HEK293 (cell line): ENCODE measurements at regions not wholly inside any gene's neighbourhood (a gene's known extent, or its start where the extent isn't known, plus 50 kb on each side); places are given as distances from the start of the nearest gene placed in this dataset.

Experiments
- CTCF ChIA-PET: fragments of 350-600 bp; formaldehyde crosslinking; extraction: SDS; loops from one replicate; lab custom pipeline; 2021; ENCODE audit warnings: antibody characterized with exemption; lab: Yijun Ruan, JAX
- POLR2A ChIA-PET: fragments of 300-600 bp; formaldehyde crosslinking; extraction: SDS; loops from one replicate; lab custom pipeline; 2020; ENCODE audit warnings: antibody characterized with exemption, inconsistent platforms; lab: Yijun Ruan, JAX
- H3K27ac ChIP-seq: fragments of 200-500 bp; sonication (Bioruptor generic); 2 replicates; pipeline ENCODE4 v1.5.1; 2014; ENCODE audit warnings: low read depth, low read length, control low read depth, inconsistent platforms; ENCODE audit errors: extremely low read depth
- H3K36me3 ChIP-seq, 2 experiments: fragments of 200-500 bp in 1 of 2; sonication (Bioruptor generic) in 1 of 2; 1 replicate in 1 of 2; 2 replicates in 1 of 2; pipeline ENCODE4 v1.5.1; 2014 to 2017; ENCODE audit warnings: inconsistent platforms in 2 of 2, low read length in 2 of 2; ENCODE audit not compliant: control insufficient read depth in 2 of 2, insufficient read depth in 1 of 2
- H3K4me1 ChIP-seq: fragments of 200-500 bp; sonication (Bioruptor generic); 2 replicates; pipeline ENCODE4 v1.5.1; 2014; ENCODE audit warnings: mild to moderate bottlenecking, low read length, inconsistent platforms; ENCODE audit not compliant: control insufficient read depth, insufficient read depth
- H3K4me3 ChIP-seq: 2 replicates; pipeline ENCODE4 v1.5.1; 2011; ENCODE audit warnings: low read depth, mild to moderate bottlenecking, control low read depth, low read length, moderate library complexity
- H3K9me3 ChIP-seq: fragments of 200-500 bp; sonication (Bioruptor generic); 2 replicates; pipeline ENCODE4 v1.5.1; 2014; ENCODE audit warnings: low read depth, low read length, inconsistent platforms; ENCODE audit not compliant: control insufficient read depth, insufficient read depth
- EGR2 ChIP-seq: fragments of 450-650 bp; formaldehyde crosslinking; IDR thresholded peaks from 2 replicates; pipeline ENCODE4 v1.5.1; 2016; ENCODE audit warnings: low read depth, missing biosample characterization, missing genetic modification characterization
- IKZF3 ChIP-seq: fragments of 450-650 bp; IDR thresholded peaks from 2 replicates; pipeline ENCODE4 v1.5.0; 2018; ENCODE audit warnings: missing biosample characterization, mild to moderate bottlenecking, missing genetic modification characterization, moderate library complexity
- KLF17 ChIP-seq: fragments of 450-650 bp; formaldehyde crosslinking; IDR thresholded peaks from 2 replicates; pipeline ENCODE4 v1.5.1; 2016; ENCODE audit warnings: missing biosample characterization, missing genetic modification characterization
- PRDM2 ChIP-seq: fragments of 450-650 bp; formaldehyde crosslinking; IDR thresholded peaks from 2 replicates; pipeline ENCODE4 v1.5.1; 2016; ENCODE audit warnings: missing biosample characterization, missing genetic modification characterization, borderline replicate concordance
- SETDB1 ChIP-seq: IDR thresholded peaks from one replicate; pipeline ENCODE4 v1.6.1; 2017; ENCODE audit warnings: mild to moderate bottlenecking, low read length, moderate library complexity, mixed read lengths; ENCODE audit not compliant: insufficient read length
- ZBTB8A ChIP-seq: fragments of 450-650 bp; formaldehyde crosslinking; IDR thresholded peaks from 2 replicates; pipeline ENCODE4 v1.5.1; 2016; ENCODE audit warnings: missing biosample characterization, missing genetic modification characterization
- ZNF221 ChIP-seq: fragments of 450-650 bp; formaldehyde crosslinking; IDR thresholded peaks from 2 replicates; pipeline ENCODE4 v1.5.1; 2017; ENCODE audit warnings: missing biosample characterization, missing genetic modification characterization, borderline replicate concordance
- ZNF23 ChIP-seq: fragments of 450-650 bp; formaldehyde crosslinking; IDR thresholded peaks from 2 replicates; pipeline ENCODE4 v1.5.1; 2016; ENCODE audit warnings: missing biosample characterization, missing genetic modification characterization, borderline replicate concordance
- ZNF266 ChIP-seq: fragments of 450-650 bp; formaldehyde crosslinking; IDR thresholded peaks from 2 replicates; pipeline ENCODE4 v1.5.1; 2016; ENCODE audit warnings: missing biosample characterization, missing genetic modification characterization, low read depth
- ZNF292 ChIP-seq: fragments of 450-650 bp; formaldehyde crosslinking; IDR thresholded peaks from 2 replicates; pipeline ENCODE4 v1.5.1; 2016; ENCODE audit warnings: low read depth, missing biosample characterization, missing genetic modification characterization, borderline replicate concordance
- ZNF37A ChIP-seq: fragments of 450-650 bp; IDR thresholded peaks from 2 replicates; pipeline ENCODE4 v1.5.1; 2018; ENCODE audit warnings: missing biosample characterization, missing genetic modification characterization
- ZNF398 ChIP-seq: fragments of 450-650 bp; formaldehyde crosslinking; IDR thresholded peaks from 2 replicates; pipeline ENCODE4 v1.5.1; 2017; ENCODE audit warnings: missing biosample characterization, missing genetic modification characterization
- ZNF48 ChIP-seq: fragments of 450-650 bp; formaldehyde crosslinking; IDR thresholded peaks from 2 replicates; pipeline ENCODE4 v1.5.1; 2016; ENCODE audit warnings: missing biosample characterization, missing genetic modification characterization
- ZNF529 ChIP-seq: fragments of 450-650 bp; formaldehyde crosslinking; IDR thresholded peaks from 2 replicates; pipeline ENCODE4 v1.5.1; 2017; ENCODE audit warnings: missing genetic modification characterization, missing biosample characterization; ENCODE audit not compliant: insufficient replicate concordance
- ZNF629 ChIP-seq: fragments of 450-650 bp; formaldehyde crosslinking; IDR thresholded peaks from 2 replicates; pipeline ENCODE4 v1.5.1; 2017; ENCODE audit warnings: missing biosample characterization, missing genetic modification characterization
- ZNF830 ChIP-seq: fragments of 450-650 bp; IDR thresholded peaks from 2 replicates; pipeline ENCODE4 v1.5.0; 2018; ENCODE audit warnings: missing biosample characterization, missing genetic modification characterization, low read depth, mild to moderate bottlenecking, moderate library complexity
- ZSCAN4 ChIP-seq: fragments of 450-650 bp; formaldehyde crosslinking; IDR thresholded peaks from 2 replicates; pipeline ENCODE4 v1.5.1; 2017; ENCODE audit warnings: missing biosample characterization, missing genetic modification characterization
- TF ChIP-seq, protein P1 (sequence below): fragments of 450-650 bp; formaldehyde crosslinking; IDR thresholded peaks from 2 replicates; pipeline ENCODE4 v1.5.1; 2017; ENCODE audit warnings: missing biosample characterization, missing genetic modification characterization
- TF ChIP-seq, protein P2 (sequence below): fragments of 450-650 bp; formaldehyde crosslinking; conservative IDR thresholded peaks from 2 replicates; pipeline ENCODE4 v1.5.1; 2016; ENCODE audit warnings: low read depth, missing biosample characterization, missing genetic modification characterization

DNA sequence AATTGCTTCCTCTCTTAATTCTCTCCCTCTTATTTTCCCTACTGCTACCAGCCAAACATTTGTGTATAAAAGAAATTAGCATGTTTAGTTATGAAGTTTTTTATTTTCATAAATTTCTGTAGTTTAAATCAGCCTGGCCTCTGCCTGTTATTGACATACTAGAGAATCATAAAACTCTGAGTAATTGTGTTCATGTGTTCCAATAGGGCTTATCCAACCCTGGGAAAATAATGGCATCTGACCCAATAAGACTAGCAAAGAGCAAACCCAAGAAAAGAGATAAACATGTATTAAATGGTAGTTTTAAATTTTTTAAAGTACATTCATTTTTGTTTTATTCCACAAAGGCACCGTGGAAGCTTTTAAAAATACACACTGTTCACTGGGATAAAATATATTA lies 404.3 kb downstream of the HLX start (continued):
- no peak for TF ChIP-seq ZNF221
- no peak for TF ChIP-seq ZNF48 (tag by site-specific recombination)
- no peak for TF ChIP-seq IKZF3 (tag by site-specific recombination)
- TF ChIP-seq ZSCAN4 (tag by site-specific recombination): no peak
- TF ChIP-seq ZNF292 (tag by site-specific recombination): no peak

GRCh38 chr1:221284028-221284427 lies 404.8 kb downstream of the HLX start:
- peaks cover 8% of the 10 kb centered on the region; the same call in 1 of the 2 replicates for H3K4me1 ChIP-seq
- no peak overlapping the region for H3K27ac ChIP-seq
- no peak overlapping the region for H3K4me3 ChIP-seq
- ChIA-PET POLR2A (no interaction called here), CTCF (interaction anchor here (1.0 kb wide), 3 partner anchors 12 to 148 kb away, joined by 3 to 4 read pairs (median 3); no protein-coding TSS in a partner anchor)
- no peaks in the 10 kb centered on the region for H3K36me3 ChIP-seq
- no peaks in the 10 kb centered on the region for H3K9me3 ChIP-seq
- TF ChIP-seq ZNF629 (tag by site-specific recombination): 0 out of 2 replicates have a peak, but pooled peaks have one; percentile 19
- peak; percentile 58 for TF ChIP-seq ZNF529
- TF ChIP-seq ZNF23 (tag by site-specific recombination): no peak
- TF ChIP-seq, protein P1, sequence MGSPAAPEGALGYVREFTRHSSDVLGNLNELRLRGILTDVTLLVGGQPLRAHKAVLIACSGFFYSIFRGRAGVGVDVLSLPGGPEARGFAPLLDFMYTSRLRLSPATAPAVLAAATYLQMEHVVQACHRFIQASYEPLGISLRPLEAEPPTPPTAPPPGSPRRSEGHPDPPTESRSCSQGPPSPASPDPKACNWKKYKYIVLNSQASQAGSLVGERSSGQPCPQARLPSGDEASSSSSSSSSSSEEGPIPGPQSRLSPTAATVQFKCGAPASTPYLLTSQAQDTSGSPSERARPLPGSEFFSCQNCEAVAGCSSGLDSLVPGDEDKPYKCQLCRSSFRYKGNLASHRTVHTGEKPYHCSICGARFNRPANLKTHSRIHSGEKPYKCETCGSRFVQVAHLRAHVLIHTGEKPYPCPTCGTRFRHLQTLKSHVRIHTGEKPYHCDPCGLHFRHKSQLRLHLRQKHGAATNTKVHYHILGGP (tag by site-specific recombination): peak; percentile 75
- TF ChIP-seq EGR2 (tag by site-specific recombination): no peak
- TF ChIP-seq PRDM2 (tag by site-specific recombination): no peak
- no peak for TF ChIP-seq SETDB1
- TF ChIP-seq KLF17 (tag by site-specific recombination): no peak
- TF ChIP-seq, protein P2, sequence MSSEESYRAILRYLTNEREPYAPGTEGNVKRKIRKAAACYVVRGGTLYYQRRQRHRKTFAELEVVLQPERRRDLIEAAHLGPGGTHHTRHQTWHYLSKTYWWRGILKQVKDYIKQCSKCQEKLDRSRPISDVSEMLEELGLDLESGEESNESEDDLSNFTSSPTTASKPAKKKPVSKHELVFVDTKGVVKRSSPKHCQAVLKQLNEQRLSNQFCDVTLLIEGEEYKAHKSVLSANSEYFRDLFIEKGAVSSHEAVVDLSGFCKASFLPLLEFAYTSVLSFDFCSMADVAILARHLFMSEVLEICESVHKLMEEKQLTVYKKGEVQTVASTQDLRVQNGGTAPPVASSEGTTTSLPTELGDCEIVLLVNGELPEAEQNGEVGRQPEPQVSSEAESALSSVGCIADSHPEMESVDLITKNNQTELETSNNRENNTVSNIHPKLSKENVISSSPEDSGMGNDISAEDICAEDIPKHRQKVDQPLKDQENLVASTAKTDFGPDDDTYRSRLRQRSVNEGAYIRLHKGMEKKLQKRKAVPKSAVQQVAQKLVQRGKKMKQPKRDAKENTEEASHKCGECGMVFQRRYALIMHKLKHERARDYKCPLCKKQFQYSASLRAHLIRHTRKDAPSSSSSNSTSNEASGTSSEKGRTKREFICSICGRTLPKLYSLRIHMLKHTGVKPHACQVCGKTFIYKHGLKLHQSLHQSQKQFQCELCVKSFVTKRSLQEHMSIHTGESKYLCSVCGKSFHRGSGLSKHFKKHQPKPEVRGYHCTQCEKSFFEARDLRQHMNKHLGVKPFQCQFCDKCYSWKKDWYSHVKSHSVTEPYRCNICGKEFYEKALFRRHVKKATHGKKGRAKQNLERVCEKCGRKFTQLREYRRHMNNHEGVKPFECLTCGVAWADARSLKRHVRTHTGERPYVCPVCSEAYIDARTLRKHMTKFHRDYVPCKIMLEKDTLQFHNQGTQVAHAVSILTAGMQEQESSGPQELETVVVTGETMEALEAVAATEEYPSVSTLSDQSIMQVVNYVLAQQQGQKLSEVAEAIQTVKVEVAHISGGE (tag by site-specific recombination): no peak
- TF ChIP-seq ZNF37A: peak; percentile 81
- TF ChIP-seq ZNF266 (tag by site-specific recombination): no peak
- TF ChIP-seq ZNF398: no peak
- peak; percentile 77; the same call in 1 of the 2 replicates for TF ChIP-seq ZNF830 (tag by site-specific recombination)
- TF ChIP-seq ZBTB8A (tag by site-specific recombination): no peak
